ELR (cell line): ENCODE measurements at regions not wholly inside any gene's neighbourhood (a gene's known extent, or its start where the extent isn't known, plus 50 kb on each side); places are given as distances from the start of the nearest gene placed in this dataset.

Source experiments
- DNase-seq: peaks from one replicate; pipeline ENCODE4 v3.0.0-alpha.2; 2015; ENCODE audit warnings: low read depth

DNA sequence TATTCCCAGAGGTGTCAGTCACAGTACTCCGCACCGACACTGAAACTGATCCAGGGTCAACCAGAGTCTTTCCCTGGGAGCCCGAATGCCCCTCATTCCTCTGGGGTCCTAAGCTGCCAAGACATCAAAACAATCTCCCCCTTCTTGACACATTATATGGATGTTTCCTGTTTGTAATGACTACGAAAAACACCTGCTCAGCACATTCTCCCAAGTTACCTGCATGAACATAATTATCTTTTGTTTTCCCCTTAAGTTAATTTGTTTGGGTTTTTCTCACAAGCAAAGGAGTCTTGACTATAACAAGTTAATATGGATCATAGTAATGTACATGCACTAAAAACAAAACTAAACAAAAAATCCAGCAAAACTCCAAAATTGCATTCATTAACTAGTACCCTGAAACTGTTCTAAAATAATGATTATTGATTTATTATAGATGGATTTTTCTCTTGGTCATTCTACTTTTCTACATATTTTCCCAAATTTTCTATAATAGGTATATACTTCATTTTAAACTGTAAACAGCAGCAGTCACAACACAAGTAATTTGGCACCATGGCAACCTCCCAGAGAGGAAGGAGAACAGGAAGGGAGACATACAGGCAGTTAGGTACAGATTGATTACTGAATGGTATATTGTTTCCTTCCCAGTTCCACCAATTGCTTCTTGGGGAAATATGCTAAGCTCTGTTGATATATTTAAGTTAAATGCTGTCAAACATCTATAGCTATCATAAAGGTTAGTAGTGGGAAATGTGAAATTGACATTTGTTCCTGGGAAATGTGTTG is 631.5 kb downstream of the METTL15 start:
- no peak for DNase-seq

GRCh38 chr11:28738549-28738948 is 630.4 kb downstream of the METTL15 start:
- DNase-seq: peak; percentile 19

- peak; percentile 32 for DNase-seq
Measured at GRCh38 chr11:28736256-28736655, 628.1 kb downstream of the METTL15 start.

DNA sequence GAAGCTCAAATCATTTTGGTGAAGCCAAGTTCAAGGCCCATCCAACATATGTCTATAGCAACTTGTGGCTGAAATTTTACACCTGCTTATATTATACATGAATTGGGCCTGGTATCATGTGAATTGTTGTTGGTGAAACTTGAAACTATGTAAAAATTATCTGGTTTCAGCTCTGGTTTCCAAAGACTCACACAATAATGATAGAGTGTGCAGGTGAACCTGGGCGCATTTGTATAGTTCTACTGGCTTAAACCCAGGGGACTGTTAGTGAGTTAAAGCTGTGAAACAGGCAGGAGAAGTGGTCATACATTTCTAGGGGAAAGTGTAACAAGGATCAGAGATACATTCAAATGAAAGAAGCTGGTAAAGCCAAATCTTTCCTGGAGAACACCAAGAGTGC is 627.3 kb downstream of the METTL15 start:
- DNase-seq: no peak

DNA sequence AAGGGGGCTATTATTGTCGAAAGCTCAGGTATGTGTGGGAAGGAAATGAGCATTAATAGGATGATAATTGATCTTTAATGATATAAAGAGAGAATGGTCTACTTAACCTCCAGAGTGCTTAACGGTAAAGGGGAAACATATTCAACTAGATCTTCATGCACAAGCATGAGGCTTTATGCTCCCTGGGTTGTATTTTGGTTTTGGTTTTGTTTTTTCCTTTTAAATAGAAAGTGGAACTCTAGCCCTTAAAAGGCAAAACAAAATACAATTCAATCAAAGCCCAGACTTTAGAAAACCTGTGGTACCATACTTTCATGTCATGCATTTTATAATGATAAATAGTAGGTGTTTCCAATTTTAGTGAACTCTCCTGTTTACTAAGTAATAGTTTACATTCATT is 622.7 kb downstream of the METTL15 start:
- DNase-seq: no peak

DNA sequence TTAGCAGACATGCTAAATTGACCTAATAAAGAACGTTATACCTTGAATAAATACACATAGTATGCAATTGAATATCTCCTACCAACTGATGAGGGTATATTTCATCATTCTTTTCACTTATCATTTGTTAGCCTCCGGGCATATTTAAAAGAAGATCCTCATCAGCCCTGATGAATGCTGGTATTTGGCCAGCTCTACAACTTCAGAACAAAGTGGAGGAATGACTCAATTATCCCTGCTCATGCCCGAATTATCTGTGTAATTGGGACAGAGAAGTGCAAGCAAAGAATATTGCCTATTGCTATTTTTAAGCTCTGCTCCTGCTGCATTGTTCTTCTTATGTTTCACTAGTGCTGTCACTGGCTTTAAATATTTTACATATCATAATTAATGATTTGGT is 622.1 kb downstream of the METTL15 start:
- DNase-seq: peak; percentile 77

DNA sequence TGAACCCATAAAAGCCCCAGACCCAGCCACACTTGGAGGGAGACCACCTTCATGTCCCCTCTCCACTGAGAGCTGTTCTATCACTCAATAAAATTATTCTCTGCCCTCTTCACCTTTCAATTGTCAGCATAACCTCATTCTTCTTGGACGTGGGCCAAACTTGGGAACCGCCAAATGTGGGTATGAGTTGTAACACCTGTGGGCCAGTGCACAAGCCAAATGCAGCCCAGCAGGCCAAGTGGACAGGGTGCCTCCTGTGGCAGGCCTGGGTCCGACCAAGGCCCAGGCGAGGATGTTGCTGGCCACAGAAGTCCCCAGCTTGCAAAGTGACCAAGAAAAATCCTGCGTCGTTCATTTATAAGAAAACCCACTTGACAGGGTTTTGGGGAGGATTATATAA is 621.2 kb downstream of the METTL15 start:
- DNase-seq: no peak

- DNase-seq: no peak
Measured at GRCh38 chr11:28728666-28729065, 620.5 kb downstream of the METTL15 start.

DNA sequence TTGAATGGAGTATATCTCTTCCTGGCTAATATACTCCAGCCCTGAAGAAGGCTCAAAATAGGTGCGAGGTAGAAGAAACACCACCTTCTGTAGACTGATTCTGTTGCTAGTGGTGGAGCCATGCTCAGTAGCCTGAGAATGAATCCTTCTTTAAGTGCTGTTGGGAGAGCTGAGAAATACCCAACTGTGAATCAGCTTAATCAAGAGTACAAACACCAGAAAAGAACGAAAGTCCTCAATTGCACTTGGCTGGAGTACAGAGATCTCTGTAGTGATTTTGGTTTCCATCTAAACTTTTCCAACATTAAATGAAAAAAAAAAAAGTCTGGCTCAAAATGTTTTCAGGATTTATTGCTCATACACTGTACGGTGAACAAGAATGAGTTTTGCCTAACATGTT is 619.1 kb downstream of the METTL15 start:
- DNase-seq: no peak

DNA sequence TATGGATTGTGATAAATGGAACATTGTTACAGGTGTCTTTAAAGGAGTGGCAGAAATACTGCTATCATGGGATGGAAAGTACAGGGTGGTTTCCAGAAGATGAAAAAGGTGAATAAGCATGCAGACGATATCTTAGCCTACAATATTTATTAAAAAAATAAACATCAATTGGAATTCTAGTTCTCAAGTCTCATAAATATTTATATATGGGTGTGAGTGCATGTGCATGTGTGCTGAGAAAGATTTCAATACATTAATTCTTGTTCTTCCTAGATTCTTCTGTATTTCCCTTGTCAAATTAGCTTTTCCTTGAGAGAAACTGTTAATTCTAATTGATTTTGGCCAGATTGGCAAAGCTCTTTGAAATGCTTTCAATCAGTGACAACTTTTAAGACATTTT is 618.2 kb downstream of the METTL15 start:
- DNase-seq: no peak

DNA sequence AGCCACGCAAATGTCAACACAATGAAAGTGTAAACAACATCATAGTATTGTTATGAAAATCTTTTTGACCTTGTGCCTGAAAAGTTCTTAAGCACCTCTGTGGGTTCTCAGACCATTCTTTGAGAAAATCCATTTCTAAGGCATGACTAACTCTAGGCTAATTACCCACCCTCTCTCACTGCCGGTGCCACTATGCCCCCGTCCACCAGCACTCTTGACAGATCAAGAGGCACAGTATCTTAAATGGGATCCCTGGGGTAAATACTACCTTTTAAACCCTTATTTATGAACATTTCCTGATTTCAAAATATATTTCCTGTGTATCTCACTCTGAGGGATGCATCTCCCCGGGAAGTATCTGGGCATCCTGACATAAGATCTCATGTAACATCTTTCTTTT is 607.5 kb downstream of the METTL15 start:
- DNase-seq: peak; percentile 19

GRCh38 chr11:28713850-28714249 is 605.7 kb downstream of the METTL15 start:
- DNase-seq: no peak

DNA sequence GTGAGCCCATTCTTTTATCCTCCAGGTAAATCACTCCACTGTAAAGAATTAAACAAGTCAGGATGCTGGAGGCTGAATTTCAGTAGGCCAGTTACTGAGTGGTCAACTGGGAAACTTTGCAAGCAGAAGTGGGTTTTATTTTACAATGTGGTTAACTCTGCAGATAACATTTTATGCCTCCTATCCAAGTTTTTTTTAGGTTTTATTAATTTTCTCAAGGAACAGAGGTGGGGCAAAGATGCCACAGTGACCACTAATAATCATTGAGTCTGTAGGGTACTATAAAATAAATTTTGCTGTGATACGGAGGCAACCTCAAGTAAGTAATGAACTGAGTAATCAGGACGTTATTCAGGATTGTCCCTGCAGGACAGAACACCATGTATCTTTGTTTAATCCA is 599.9 kb downstream of the METTL15 start:
- no peak for DNase-seq

- DNase-seq: no peak
Measured at GRCh38 chr11:28704801-28705200, 596.6 kb downstream of the METTL15 start.

- DNase-seq: no peak
Measured at GRCh38 chr11:28703371-28703770, 595.2 kb downstream of the METTL15 start.

- no peak for DNase-seq
Measured at GRCh38 chr11:28702871-28703270, 594.7 kb downstream of the METTL15 start.

DNA sequence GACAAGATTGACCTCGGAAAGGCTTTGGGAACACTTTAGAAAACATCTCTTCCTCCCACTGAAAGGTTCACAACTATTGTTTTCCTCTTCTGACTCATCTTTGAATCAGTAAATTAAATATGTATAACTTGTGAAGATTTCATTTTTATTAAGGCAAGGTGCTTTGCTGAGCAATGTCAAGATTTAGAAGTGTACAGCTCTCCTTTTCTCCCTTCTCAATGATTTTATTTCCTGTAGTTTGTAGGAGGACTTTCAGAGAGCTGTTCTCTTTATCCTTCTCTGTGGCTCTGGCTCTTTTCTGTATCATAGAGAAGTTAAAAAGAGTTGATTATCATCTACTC is 594.2 kb downstream of the METTL15 start:
- peak; percentile 49 for DNase-seq

DNA sequence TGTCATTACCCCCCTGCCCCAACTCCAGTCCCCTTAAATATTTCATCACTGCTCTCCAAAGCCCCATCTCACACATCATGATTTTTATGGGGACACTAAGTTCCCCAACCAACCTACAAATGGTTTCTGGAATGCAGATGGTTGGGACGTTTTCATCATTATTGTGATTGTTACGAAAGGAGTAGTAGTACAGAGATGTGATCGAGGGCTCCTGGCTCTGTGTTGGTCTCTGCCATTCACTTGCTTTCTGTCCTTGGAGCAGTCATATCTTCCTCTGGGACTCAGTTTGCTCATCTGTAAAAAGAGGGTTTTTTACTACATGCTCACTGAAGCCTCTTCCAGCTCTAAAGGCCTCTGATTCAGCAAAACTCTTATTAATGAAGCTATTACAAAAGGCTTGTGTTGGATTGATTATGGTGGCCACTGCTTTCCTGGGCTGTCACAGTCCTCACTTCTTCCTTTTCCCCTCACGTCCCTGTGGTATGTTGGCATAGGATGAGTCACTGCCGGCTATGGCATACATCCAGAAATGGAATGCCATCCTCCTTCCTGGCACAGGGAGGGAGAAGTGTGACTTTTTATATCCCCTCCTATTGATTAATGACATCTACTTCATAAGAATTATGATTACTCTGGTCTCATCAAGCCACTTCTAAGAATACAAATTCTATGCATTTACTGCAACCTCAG is 593.7 kb downstream of the METTL15 start:
- DNase-seq: peak; percentile 60

DNA sequence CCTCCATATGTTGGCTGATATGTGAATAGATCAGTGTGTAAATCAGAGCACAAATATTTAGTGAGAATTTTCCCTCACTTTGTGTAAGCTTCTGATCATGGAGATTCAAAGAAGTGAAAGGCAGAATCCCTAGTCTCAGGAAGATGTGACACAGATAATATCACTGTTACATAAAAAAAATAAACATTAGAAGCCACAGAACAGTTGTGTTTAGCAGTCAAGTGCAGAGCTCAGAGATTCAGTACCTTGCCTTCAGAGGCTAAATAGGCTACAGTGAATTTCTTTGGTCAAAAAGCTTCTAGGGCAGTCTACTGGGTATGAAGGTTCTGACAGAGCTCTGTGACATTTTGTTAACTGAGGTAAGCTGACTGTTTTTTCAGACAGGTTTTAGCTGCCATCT is 591.5 kb downstream of the METTL15 start:
- no peak for DNase-seq

GRCh38 chr11:28697920-28698827 is 590.0 kb downstream of the METTL15 start:
- DNase-seq: peak; percentile 69

- no peak for DNase-seq
Measured at GRCh38 chr11:28696591-28696990, 588.4 kb downstream of the METTL15 start.

- DNase-seq: no peak
Measured at GRCh38 chr11:28690746-28691145, 582.6 kb downstream of the METTL15 start.
